ENCODE measurements at regions not wholly inside any gene's neighbourhood (a gene's known extent, or its start where the extent isn't known, plus 50 kb on each side); places are given as distances from the start of the nearest gene placed in this dataset.
"Not testable (repeated sequence)": the region's sequence is repeated elsewhere in the genome, so short reads cannot be mapped to it uniquely, and the experiment has no call there.

- TF ChIP-seq, protein P1, sequence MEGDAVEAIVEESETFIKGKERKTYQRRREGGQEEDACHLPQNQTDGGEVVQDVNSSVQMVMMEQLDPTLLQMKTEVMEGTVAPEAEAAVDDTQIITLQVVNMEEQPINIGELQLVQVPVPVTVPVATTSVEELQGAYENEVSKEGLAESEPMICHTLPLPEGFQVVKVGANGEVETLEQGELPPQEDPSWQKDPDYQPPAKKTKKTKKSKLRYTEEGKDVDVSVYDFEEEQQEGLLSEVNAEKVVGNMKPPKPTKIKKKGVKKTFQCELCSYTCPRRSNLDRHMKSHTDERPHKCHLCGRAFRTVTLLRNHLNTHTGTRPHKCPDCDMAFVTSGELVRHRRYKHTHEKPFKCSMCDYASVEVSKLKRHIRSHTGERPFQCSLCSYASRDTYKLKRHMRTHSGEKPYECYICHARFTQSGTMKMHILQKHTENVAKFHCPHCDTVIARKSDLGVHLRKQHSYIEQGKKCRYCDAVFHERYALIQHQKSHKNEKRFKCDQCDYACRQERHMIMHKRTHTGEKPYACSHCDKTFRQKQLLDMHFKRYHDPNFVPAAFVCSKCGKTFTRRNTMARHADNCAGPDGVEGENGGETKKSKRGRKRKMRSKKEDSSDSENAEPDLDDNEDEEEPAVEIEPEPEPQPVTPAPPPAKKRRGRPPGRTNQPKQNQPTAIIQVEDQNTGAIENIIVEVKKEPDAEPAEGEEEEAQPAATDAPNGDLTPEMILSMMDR (conservative IDR thresholded peaks at IDR 0.05): no peak
- no peak for TF ChIP-seq ZFX (IDR thresholded peaks at IDR 0.05)
- H3K27ac ChIP-seq: no peak overlapping the region
These were observed 329.6 kb downstream of the ADGRD1 start for GRCh38 chr12:131283191-131283861.

GRCh38 chr12:131283862-131284825, 330.4 kb downstream of the ADGRD1 start:
- not testable (repeated sequence) for H3K27ac ChIP-seq

GRCh38 chr12:131284954-131285904, 331.5 kb downstream of the ADGRD1 start:
- H3K27ac ChIP-seq: not testable (repeated sequence)

DNA sequence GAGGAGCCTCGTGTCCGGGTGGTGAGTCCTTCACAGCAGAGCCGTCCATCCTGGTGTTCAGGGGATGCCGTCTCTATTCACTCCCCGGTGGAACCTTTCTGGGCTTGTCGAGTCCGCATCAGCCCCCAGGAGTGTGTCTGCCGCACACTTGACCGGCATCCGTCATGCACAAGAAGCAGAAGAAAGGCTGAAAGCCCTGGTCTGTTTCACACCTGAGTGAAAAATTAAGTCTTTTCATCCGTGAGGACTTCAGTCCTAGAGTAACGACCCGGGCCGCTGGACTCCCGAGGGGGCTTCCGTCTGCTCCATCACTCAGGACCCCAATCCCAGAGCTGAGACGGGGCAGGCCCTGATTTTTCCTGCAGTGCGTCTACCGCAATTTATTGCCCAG, 332.2 kb downstream of the ADGRD1 start:
- H3K27ac ChIP-seq: not testable (repeated sequence)

DNA sequence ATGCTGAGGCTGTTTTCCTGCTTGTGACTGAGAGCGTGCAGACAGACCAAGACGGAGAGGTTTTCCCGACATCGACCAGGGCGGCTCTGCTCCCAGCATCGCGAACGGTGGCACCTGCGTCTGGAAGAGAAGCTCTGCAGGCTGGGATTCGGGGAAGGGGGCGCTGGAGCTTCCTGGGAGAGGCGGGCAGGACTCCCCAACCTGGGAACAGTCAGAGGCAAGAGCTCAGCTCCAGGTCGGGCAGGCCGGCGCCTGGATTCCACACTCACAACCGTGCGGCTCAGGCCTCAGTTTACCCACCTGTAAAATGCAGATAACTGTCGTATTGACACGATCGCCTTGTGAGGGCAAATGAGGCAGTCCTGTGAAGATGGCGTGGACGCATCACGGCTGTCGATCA, 332.6 kb downstream of the ADGRD1 start:
- H3K27ac ChIP-seq: not testable (repeated sequence)

DNA sequence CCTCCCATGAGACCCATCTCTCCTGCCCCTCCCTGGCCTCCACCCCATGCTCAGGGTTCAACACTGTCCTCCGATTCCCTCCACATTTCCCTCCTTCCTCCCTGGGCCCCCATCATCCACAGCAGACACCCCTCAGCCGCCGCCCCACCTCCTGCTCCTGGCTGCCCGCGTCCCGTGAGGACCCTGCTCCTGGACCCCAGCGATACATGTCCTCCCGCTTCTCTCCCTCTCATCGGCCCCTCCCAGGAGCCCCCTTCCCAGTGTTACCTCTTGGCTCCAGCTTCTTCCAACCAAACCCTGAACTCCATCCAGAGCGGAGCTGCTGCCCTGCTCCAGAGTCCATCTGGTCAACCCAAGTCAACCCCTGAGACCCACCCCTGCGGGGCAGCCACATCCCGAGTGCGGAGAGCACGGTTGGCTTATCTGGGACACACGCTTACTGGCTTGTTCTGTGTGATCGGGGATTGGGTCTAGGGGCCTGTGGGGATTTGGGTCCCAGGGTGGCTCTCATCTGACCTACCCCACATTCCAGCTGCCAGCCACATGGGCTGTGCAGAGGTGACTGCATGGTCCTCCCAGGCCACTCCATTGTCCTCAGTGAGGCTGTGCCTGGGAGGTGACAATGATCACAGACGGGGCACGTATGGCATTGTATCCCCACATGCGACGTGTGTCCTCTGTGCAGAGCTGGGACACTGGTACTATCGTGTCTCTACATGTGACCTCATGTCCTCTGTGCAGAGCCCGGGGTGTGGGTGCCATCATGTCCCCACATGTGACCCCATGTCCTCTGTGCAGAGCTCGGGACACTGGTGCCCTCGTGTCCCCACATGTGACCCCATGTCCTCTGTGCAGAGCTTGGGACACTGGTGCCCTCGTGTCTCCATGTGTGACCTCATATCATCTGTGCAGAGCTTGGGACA, 333.6 kb downstream of the ADGRD1 start:
- no peak for TF ChIP-seq ZFX (IDR thresholded peaks at IDR 0.05)
- TF ChIP-seq, protein P1 (conservative IDR thresholded peaks at IDR 0.05): no peak
- H3K27ac ChIP-seq: no peak overlapping the region

GRCh38 chr12:131287938-131288764, 334.4 kb downstream of the ADGRD1 start:
- no peak overlapping the region for H3K27ac ChIP-seq
- TF ChIP-seq, protein P1 (conservative IDR thresholded peaks at IDR 0.05): no peak
- no peak for TF ChIP-seq ZFX (IDR thresholded peaks at IDR 0.05)

- not testable (repeated sequence) for H3K27ac ChIP-seq
These were observed 335.3 kb downstream of the ADGRD1 start for GRCh38 chr12:131288765-131289695.

DNA sequence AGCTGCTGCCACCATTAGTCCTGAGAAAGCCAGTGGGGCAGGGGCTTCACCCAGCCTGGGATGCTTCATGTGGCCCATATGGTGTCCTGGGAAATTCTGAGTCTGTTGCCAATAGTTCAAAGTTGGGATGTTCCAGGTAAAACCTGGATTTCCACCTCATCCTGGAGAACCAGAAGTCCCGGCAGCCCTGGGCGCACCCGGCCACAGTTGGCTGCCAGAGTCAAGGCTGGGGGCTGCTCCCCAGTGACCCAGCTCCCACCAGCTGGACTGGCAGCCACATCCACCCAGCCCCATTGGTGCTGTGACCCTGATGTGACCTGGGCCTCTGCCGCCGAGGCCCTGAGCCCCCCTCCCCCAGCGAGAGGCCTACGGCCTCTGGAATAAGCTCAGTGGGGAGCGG, 336.1 kb downstream of the ADGRD1 start:
- H3K27ac ChIP-seq: not testable (repeated sequence)
